Neuronal stem cell (in vitro differentiated cells): ENCODE measurements at regions not wholly inside any gene's neighbourhood (a gene's known extent, or its start where the extent isn't known, plus 50 kb on each side); places are given as distances from the start of the nearest gene placed in this dataset.

ENCODE experiments used
- DNase-seq: peaks from one replicate; pipeline ENCODE4 v3.0.0-alpha.2; 2013; ENCODE audit warnings: low spot score
- H2AFZ ChIP-seq: one replicate; pipeline ENCODE4 v1.6.1; 2013; ENCODE audit warnings: mild to moderate bottlenecking, low read length, inconsistent platforms
- H2AK5ac ChIP-seq: 2 replicates; pipeline ENCODE4 v1.6.1; 2013; ENCODE audit warnings: low read depth, mild to moderate bottlenecking, inconsistent platforms, low read length, moderate library complexity, mixed read lengths
- H2BK120ac ChIP-seq: 2 replicates; pipeline ENCODE4 v1.6.1; 2013; ENCODE audit warnings: low read depth, mild to moderate bottlenecking, inconsistent platforms, low read length, moderate library complexity, mixed read lengths
- H2BK12ac ChIP-seq: one replicate; pipeline ENCODE4 v1.6.1; 2013; ENCODE audit warnings: low read length, inconsistent platforms
- H2BK15ac ChIP-seq: 2 replicates; pipeline ENCODE4 v1.6.1; 2013; ENCODE audit warnings: mild to moderate bottlenecking, low read length, inconsistent platforms, mixed read lengths
- H2BK5ac ChIP-seq: one replicate; pipeline ENCODE4 v1.6.1; 2013; ENCODE audit warnings: inconsistent platforms, mild to moderate bottlenecking, low read length, moderate library complexity
- H3K14ac ChIP-seq: one replicate; pipeline ENCODE4 v1.6.1; 2013; ENCODE audit warnings: low read length, inconsistent platforms
- H3K18ac ChIP-seq: 2 replicates; pipeline ENCODE4 v1.6.1; 2013; ENCODE audit warnings: low read length, inconsistent platforms
- H3K23ac ChIP-seq: 2 replicates; pipeline ENCODE4 v1.6.1; 2013; ENCODE audit warnings: low read depth, mild to moderate bottlenecking, mixed read lengths, low read length, inconsistent platforms; ENCODE audit not compliant: poor library complexity
- H3K27ac ChIP-seq: replicated peaks from 3 replicates; pipeline ENCODE4 v1.5.1; 2013; ENCODE audit warnings: low read length, inconsistent platforms
- H3K27me3 ChIP-seq, 3 experiments: 2 replicates each; pipeline ENCODE4 v1.6.1; 2013; ENCODE audit warnings: low read length in 3 of 3, mild to moderate bottlenecking in 2 of 3, inconsistent platforms in 1 of 3, low read depth in 1 of 3, mixed read lengths in 1 of 3, moderate library complexity in 1 of 3; ENCODE audit not compliant: control insufficient read depth in 3 of 3, insufficient read depth in 3 of 3
- H3K36me3 ChIP-seq, 2 donors: replicated peaks in 1 of 2; 2 replicates each; pipeline ENCODE4 v1.6.1; 2013; ENCODE audit warnings: low read length in 2 of 2; ENCODE audit not compliant: control insufficient read depth in 2 of 2, insufficient read depth in 2 of 2
- H3K4ac ChIP-seq: 2 replicates; pipeline ENCODE4 v1.6.1; 2013; ENCODE audit warnings: inconsistent platforms, mild to moderate bottlenecking, low read length, moderate library complexity
- H3K4me1 ChIP-seq, 2 donors: 1 replicate in 1 of 2; 2 replicates in 1 of 2; pipeline ENCODE4 v1.6.1; 2013; ENCODE audit warnings: low read length in 2 of 2, low read depth in 1 of 2; ENCODE audit not compliant: control insufficient read depth in 2 of 2, insufficient read depth in 1 of 2
- H3K4me2 ChIP-seq: one replicate; pipeline ENCODE4 v1.6.1; 2013; ENCODE audit warnings: mild to moderate bottlenecking, low read length, inconsistent platforms; ENCODE audit not compliant: insufficient read depth, poor library complexity, severe bottlenecking
- H3K4me3 ChIP-seq, 2 donors: 2 replicates each; pipeline ENCODE4 v1.5.1; 2013; ENCODE audit warnings: low read length in 2 of 2, mild to moderate bottlenecking in 2 of 2, inconsistent platforms in 1 of 2, moderate library complexity in 1 of 2
- H3K79me1 ChIP-seq: one replicate; pipeline ENCODE4 v1.6.1; 2013; ENCODE audit warnings: low read depth, mild to moderate bottlenecking, inconsistent platforms, low read length, moderate library complexity
- H3K9ac ChIP-seq: one replicate; pipeline ENCODE4 v1.6.1; 2013; ENCODE audit warnings: mild to moderate bottlenecking, low read depth, low read length, inconsistent platforms; ENCODE audit not compliant: poor library complexity
- H3K9me3 ChIP-seq, 2 donors: replicated peaks in 1 of 2; 2 replicates each; pipeline versions ENCODE3 to v1.6.1; 2013; ENCODE audit warnings: low read length in 2 of 2, mild to moderate bottlenecking in 2 of 2, inconsistent platforms in 1 of 2, low read depth in 1 of 2, mixed read lengths in 1 of 2, moderate library complexity in 1 of 2; ENCODE audit not compliant: control insufficient read depth in 2 of 2, insufficient read depth in 1 of 2
- H4K8ac ChIP-seq: one replicate; pipeline ENCODE4 v1.6.1; 2013; ENCODE audit warnings: low read depth, mild to moderate bottlenecking, inconsistent platforms, low read length, moderate library complexity
- H4K91ac ChIP-seq: one replicate; pipeline ENCODE4 v1.6.1; 2013; ENCODE audit warnings: low read length, low read depth, mild to moderate bottlenecking, inconsistent platforms; ENCODE audit not compliant: poor library complexity
- WGBS, 2 donors: extraction: QIAGEN DNeasy Blood & Tissue Kit; methylation state at CpG; one replicate each; pipeline ENCODE4 v1.1.7; 2013; ENCODE audit warnings: missing lambda C conversion rate in 2 of 2, mixed read lengths in 1 of 2; ENCODE audit not compliant: insufficient read length in 2 of 2, insufficient replicate concordance in 1 of 2; ENCODE audit errors: extremely low coverage in 2 of 2; 5-methylcytosine and 5-hydroxymethylcytosine counted together

DNA sequence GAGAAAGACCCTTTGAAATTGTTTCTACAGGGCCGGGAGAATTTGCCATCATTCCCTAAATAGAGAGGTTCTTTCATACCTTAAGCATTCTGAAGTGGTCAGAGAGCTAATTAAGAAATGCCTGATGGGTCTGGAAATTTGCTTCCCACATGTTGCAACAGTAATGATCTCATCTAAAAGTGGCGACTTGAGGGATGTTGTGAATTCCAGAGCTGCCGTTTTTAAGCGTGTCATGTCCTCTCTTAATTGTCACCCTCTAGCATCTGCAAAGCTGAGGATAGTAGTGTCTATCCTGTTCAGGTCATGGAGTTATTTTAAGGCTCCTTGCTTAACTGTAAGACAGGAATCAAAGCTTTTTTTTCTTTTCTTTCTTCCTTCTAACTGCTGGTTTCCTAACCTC lies 60.4 kb downstream of the FOS start:
- H2AFZ ChIP-seq: no peak overlapping the region
- H3K4ac ChIP-seq: no peak overlapping the region
- H4K8ac ChIP-seq: no peak overlapping the region
- H3K4me3 ChIP-seq: no peak overlapping the region
- H3K27ac ChIP-seq: no peak overlapping the region
- no CpG with 5 or more reads among the region's 4 CpGs for WGBS, 2 donors
- H2BK12ac ChIP-seq: no peak overlapping the region
- H3K36me3 ChIP-seq: no peaks in the 10 kb centered on the region
- DNase-seq: no peak
- H2BK120ac ChIP-seq: no peak overlapping the region
- no peak overlapping the region for H3K18ac ChIP-seq
- H3K9ac ChIP-seq: no peak overlapping the region
- H3K23ac ChIP-seq: no peak overlapping the region
- no peak overlapping the region for H3K14ac ChIP-seq
- no peak overlapping the region for H2BK5ac ChIP-seq
- H3K27me3 ChIP-seq: peaks cover 0 to 7% (median 0%) of the 10 kb centered on the region in 3 experiments
- H3K4me1 ChIP-seq: peaks cover 3 to 12% of the 10 kb centered on the region in 2 donors
- H3K4me2 ChIP-seq: no peak overlapping the region
- H3K79me1 ChIP-seq: no peaks in the 10 kb centered on the region
- no peak overlapping the region for H2BK15ac ChIP-seq
- no peak overlapping the region for H4K91ac ChIP-seq
- no peak overlapping the region for H2AK5ac ChIP-seq
- H3K9me3 ChIP-seq: peaks cover 0 to 2% of the 10 kb centered on the region in 2 donors

DNA sequence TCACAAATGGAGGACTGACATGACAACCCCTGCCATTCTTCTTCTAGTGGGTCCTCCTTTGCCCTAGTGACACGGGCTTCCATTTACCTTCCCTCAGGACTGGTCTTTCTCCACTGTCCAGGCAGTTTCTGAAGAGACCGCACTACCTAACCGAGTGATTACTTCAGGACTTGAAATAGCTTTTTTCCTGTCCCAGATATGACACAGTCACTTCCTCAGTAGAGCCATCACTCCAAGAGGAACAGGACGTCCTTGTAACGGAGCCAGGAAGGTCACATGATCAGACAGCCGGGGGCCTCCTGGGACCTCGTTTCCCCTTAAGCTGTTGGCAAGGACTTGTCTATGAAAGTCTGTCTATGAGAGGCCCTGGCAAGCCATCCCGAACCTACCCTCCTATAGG lies 62.3 kb downstream of the FOS start:
- H3K23ac ChIP-seq: no peak overlapping the region
- H3K4me3 ChIP-seq: no peak overlapping the region
- H3K27me3 ChIP-seq: peaks cover 0 to 7% (median 0%) of the 10 kb centered on the region in 3 experiments
- H3K18ac ChIP-seq: no peak overlapping the region
- no peak overlapping the region for H2BK12ac ChIP-seq
- no peak overlapping the region for H4K91ac ChIP-seq
- no peak overlapping the region for H3K4ac ChIP-seq
- DNase-seq: no peak
- H3K9ac ChIP-seq: no peak overlapping the region
- H4K8ac ChIP-seq: no peak overlapping the region
- WGBS, 2 donors: no CpG with 5 or more reads among the region's 8 CpGs
- H3K27ac ChIP-seq: no peak overlapping the region
- H2BK120ac ChIP-seq: no peak overlapping the region
- H2BK15ac ChIP-seq: no peak overlapping the region
- H2BK5ac ChIP-seq: no peak overlapping the region
- no peak overlapping the region for H3K14ac ChIP-seq
- no peak overlapping the region for H3K4me2 ChIP-seq
- H2AK5ac ChIP-seq: no peak overlapping the region
- no peaks in the 10 kb centered on the region for H3K79me1 ChIP-seq
- H3K9me3 ChIP-seq: peaks cover 0 to 2% of the 10 kb centered on the region in 2 donors
- no peaks in the 10 kb centered on the region for H3K36me3 ChIP-seq
- H3K4me1 ChIP-seq: peaks cover 0 to 1% of the 10 kb centered on the region in 2 donors
- H2AFZ ChIP-seq: no peak overlapping the region

- no peaks in the 10 kb centered on the region for H3K79me1 ChIP-seq
- H3K18ac ChIP-seq: no peak overlapping the region
- H3K27ac ChIP-seq: no peak overlapping the region
- H3K4me2 ChIP-seq: no peak overlapping the region
- H4K8ac ChIP-seq: no peak overlapping the region
- no peak overlapping the region for H3K9ac ChIP-seq
- H3K23ac ChIP-seq: no peak overlapping the region
- DNase-seq: no peak
- peaks cover 0 to 2% of the 10 kb centered on the region in 2 donors for H3K9me3 ChIP-seq
- no peak overlapping the region for H3K4ac ChIP-seq
- no peak overlapping the region for H3K4me3 ChIP-seq
- H2BK12ac ChIP-seq: no peak overlapping the region
- no peak overlapping the region for H2BK15ac ChIP-seq
- no peaks in the 10 kb centered on the region for H3K36me3 ChIP-seq
- H3K27me3 ChIP-seq: peaks cover 0 to 7% (median 0%) of the 10 kb centered on the region in 3 experiments
- no peak overlapping the region for H4K91ac ChIP-seq
- no peak overlapping the region for H2AK5ac ChIP-seq
- no peak overlapping the region for H2AFZ ChIP-seq
- H2BK120ac ChIP-seq: no peak overlapping the region
- no peaks in the 10 kb centered on the region for H3K4me1 ChIP-seq
- H3K14ac ChIP-seq: no peak overlapping the region
- no peak overlapping the region for H2BK5ac ChIP-seq
Measured at GRCh38 chr14:75341620-75342019, 63.0 kb downstream of the FOS start.

DNA sequence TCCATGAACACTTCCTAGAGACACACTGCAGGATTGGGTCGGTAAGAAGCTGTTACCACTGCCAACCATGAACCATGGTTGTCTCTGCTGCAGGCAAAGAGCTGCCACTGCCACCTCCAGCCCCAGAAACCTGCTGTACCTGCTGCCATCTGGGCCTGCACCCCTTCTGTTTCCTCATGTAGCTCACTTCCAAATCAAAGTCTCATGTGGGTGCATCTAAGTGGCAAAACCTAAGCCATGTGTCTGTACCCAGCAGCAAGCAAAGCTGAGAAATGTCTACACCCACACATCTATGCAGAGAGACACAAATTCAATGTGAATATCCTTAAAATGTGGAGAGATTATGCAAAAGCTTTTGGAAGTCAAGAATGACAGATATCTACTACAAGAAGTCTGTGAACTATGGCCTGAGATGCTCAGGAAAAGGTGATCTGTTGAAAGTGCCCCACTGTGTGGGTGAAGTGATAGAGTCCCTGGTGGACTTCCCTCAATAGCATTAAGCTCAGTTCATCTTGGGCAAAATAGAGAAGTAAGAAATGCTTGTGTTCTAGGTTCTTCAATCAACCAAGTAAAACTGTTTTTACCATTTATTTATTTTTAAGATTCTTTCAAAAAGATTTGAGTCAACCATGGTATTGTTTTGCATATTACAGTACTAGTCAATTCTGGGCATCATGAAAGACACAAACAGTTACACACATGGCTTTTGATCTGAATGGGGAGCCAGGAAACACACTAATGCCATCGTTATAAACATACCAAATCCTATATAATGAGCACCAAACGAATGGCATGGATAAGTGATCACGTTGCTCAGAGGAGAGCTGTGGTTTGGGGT lies 64.4 kb downstream of the FOS start:
- H3K9me3 ChIP-seq: no peaks in the 10 kb centered on the region
- H2BK12ac ChIP-seq: no peak overlapping the region
- H4K8ac ChIP-seq: no peak overlapping the region
- H2BK5ac ChIP-seq: no peak overlapping the region
- H3K23ac ChIP-seq: no peak overlapping the region
- H3K18ac ChIP-seq: no peak overlapping the region
- H3K27ac ChIP-seq: no peak overlapping the region
- no peak overlapping the region for H4K91ac ChIP-seq
- no peaks in the 10 kb centered on the region for H3K79me1 ChIP-seq
- no peak overlapping the region for H3K4ac ChIP-seq
- no CpG with 5 or more reads among the region's 4 CpGs for WGBS, 2 donors
- H2BK120ac ChIP-seq: no peak overlapping the region
- no peak overlapping the region for H3K9ac ChIP-seq
- no peak overlapping the region for H2BK15ac ChIP-seq
- no peaks in the 10 kb centered on the region for H3K36me3 ChIP-seq
- no peak overlapping the region for H3K14ac ChIP-seq
- no peak overlapping the region for H2AFZ ChIP-seq
- H3K27me3 ChIP-seq: peaks cover 0 to 7% (median 0%) of the 10 kb centered on the region in 3 experiments
- no peak overlapping the region for H3K4me2 ChIP-seq
- no peaks in the 10 kb centered on the region for H3K4me1 ChIP-seq
- H2AK5ac ChIP-seq: no peak overlapping the region
- DNase-seq: no peak
- no peak overlapping the region for H3K4me3 ChIP-seq
